Breast epithelium (tissue), 4 donors: ENCODE measurements at regions not wholly inside any gene's neighbourhood (a gene's known extent, or its start where the extent isn't known, plus 50 kb on each side); places are given as distances from the start of the nearest gene placed in this dataset.

Source experiments
- DNase-seq, 2 donors: peaks; one replicate each; pipeline ENCODE4 v3.0.0-alpha.2; 2019; ENCODE audit warnings: low spot score in 2 of 2
- H3K27ac ChIP-seq, 2 donors: fragments of 200-600 bp; sonication (generic) in 1 of 2; one replicate each; pipeline ENCODE4 v1.5.1; 2016 to 2019; ENCODE audit warnings: mild to moderate bottlenecking in 1 of 2
- H3K27me3 ChIP-seq, 2 donors: fragments of 200-600 bp; sonication (generic) in 1 of 2; one replicate each; pipeline versions ENCODE4 v1.5.1 to v1.6.0; 2017 to 2019; ENCODE audit warnings: control low read depth in 1 of 2, mild to moderate bottlenecking in 1 of 2
- H3K36me3 ChIP-seq: fragments of 200-600 bp; one replicate; pipeline ENCODE4 v1.5.1; 2019
- H3K4me1 ChIP-seq, 2 donors: fragments of 200-600 bp; sonication (generic); one replicate each; pipeline ENCODE4 v1.5.1; 2016 to 2019; ENCODE audit warnings: control low read depth in 1 of 2
- H3K4me3 ChIP-seq, 3 donors: fragments of 200-600 bp; sonication (generic); 1 replicate in 2 of 3; 2 replicates in 1 of 3; pipeline ENCODE4 v1.5.1; 2016 to 2019; ENCODE audit warnings: mild to moderate bottlenecking in 3 of 3, moderate library complexity in 2 of 3
- H3K9me3 ChIP-seq, 2 donors: fragments of 200-600 bp; sonication (generic) in 1 of 2; one replicate each; pipeline ENCODE4 v1.5.1; 2016 to 2019; ENCODE audit warnings: control low read depth in 1 of 2
- CTCF ChIP-seq, 3 donors: fragments of 450-650 bp; IDR thresholded peaks; one replicate each; pipeline ENCODE4 v1.5.1; 2016 to 2017; ENCODE audit warnings: antibody characterized with exemption in 3 of 3, mild to moderate bottlenecking in 3 of 3, moderate library complexity in 3 of 3
- POLR2A ChIP-seq: fragments of 450-650 bp; IDR thresholded peaks from one replicate; pipeline ENCODE4 v1.6.1; 2016; ENCODE audit warnings: antibody characterized with exemption, mild to moderate bottlenecking, moderate library complexity
- POLR2AphosphoS5 ChIP-seq, 3 donors: sonication (generic); formaldehyde crosslinking; IDR thresholded peaks; one replicate each; pipeline ENCODE4 v1.6.1; 2017; ENCODE audit warnings: antibody characterized with exemption in 3 of 3
- intact Hi-C: fragments of 100-400 bp; cut with DNase I; formaldehyde crosslinking; loops from one replicate; pipeline ENCODE4 v1.15.1; 2023; ENCODE audit warnings: low total_unique reads

- Histone ChIP-seq H3K9me3 (no peaks in the 10 kb centered on the region), H3K36me3 (no peaks in the 10 kb centered on the region), H3K27me3 (no peaks in the 10 kb centered on the region), H3K4me3 (no peak overlapping the region), H3K27ac (no peak overlapping the region), H3K4me1 (no peaks in the 10 kb centered on the region)
- TF ChIP-seq POLR2A (no peak), POLR2AphosphoS5 (IDR thresholded peaks at IDR 0.05) (no peak), CTCF (IDR thresholded peaks at IDR 0.05) (no peak)
- intact Hi-C loops: no loop called here
- DNase-seq: no peak
These were observed 531.7 kb downstream of the ETV1 start for GRCh38 chr7:13457790-13458189.

GRCh38 chr7:13466874-13467547, 522.5 kb downstream of the ETV1 start:
- Histone ChIP-seq H3K36me3 (no peaks in the 10 kb centered on the region), H3K4me1 (no peaks in the 10 kb centered on the region), H3K27me3 (no peaks in the 10 kb centered on the region), H3K9me3 (no peaks in the 10 kb centered on the region), H3K4me3 (no peak overlapping the region), H3K27ac (no peak overlapping the region)
- intact Hi-C loops: no loop called here
- no peak for DNase-seq
- TF ChIP-seq CTCF (IDR thresholded peaks at IDR 0.05): no peak
- no peak for TF ChIP-seq POLR2AphosphoS5 (IDR thresholded peaks at IDR 0.05)
- no peak for TF ChIP-seq POLR2A

GRCh38 chr7:13476881-13477444, 512.5 kb downstream of the ETV1 start:
- Histone ChIP-seq H3K36me3 (no peaks in the 10 kb centered on the region), H3K9me3 (no peaks in the 10 kb centered on the region), H3K4me3 (no peak overlapping the region), H3K4me1 (no peaks in the 10 kb centered on the region), H3K27me3 (no peaks in the 10 kb centered on the region), H3K27ac (no peak overlapping the region)
- no peak for TF ChIP-seq POLR2A
- TF ChIP-seq CTCF (IDR thresholded peaks at IDR 0.05): no peak
- no peak for TF ChIP-seq POLR2AphosphoS5 (IDR thresholded peaks at IDR 0.05)
- intact Hi-C loops: no loop called here
- no peak for DNase-seq

GRCh38 chr7:13489386-13489785, 500.1 kb downstream of the ETV1 start:
- no peak overlapping the region for H3K27ac ChIP-seq
- H3K4me1 ChIP-seq: no peaks in the 10 kb centered on the region
- no peaks in the 10 kb centered on the region for H3K27me3 ChIP-seq
- no peaks in the 10 kb centered on the region for H3K9me3 ChIP-seq
- no peaks in the 10 kb centered on the region for H3K36me3 ChIP-seq
- no peak overlapping the region for H3K4me3 ChIP-seq
- DNase-seq: no peak
- intact Hi-C loops: loop anchor here (10.0 kb wide), 1 partner anchor 1205 kb away; no protein-coding TSS in a partner anchor
- TF ChIP-seq CTCF (IDR thresholded peaks at IDR 0.05) (no peak), POLR2A (no peak), POLR2AphosphoS5 (IDR thresholded peaks at IDR 0.05) (no peak)

GRCh38 chr7:13496976-13497375, 492.5 kb downstream of the ETV1 start:
- Histone ChIP-seq H3K27me3 (no peaks in the 10 kb centered on the region), H3K27ac (no peak overlapping the region), H3K4me3 (no peak overlapping the region), H3K36me3 (no peaks in the 10 kb centered on the region), H3K9me3 (no peaks in the 10 kb centered on the region), H3K4me1 (no peaks in the 10 kb centered on the region)
- intact Hi-C loops: no loop called here
- TF ChIP-seq POLR2AphosphoS5 (IDR thresholded peaks at IDR 0.05) (no peak), POLR2A (no peak), CTCF (IDR thresholded peaks at IDR 0.05) (no peak)
- no peak for DNase-seq
